NCI-H1694 (cell line): ENCODE measurements at regions not wholly inside any gene's neighbourhood (a gene's known extent, or its start where the extent isn't known, plus 50 kb on each side); places are given as distances from the start of the nearest gene placed in this dataset.
"Not testable (repeated sequence)": the region's sequence is repeated elsewhere in the genome, so short reads cannot be mapped to it uniquely, and the experiment has no call there.

ENCODE experiments used
- DNase-seq: peaks from one replicate; lab custom pipeline; 2025; lab: John Stamatoyannopoulos, UW

GRCh38 chr4:86413426-86413825 is 53.6 kb upstream of the MAPK10 start:
- DNase-seq: not testable (repeated sequence)

- no peak for DNase-seq
Observed at GRCh38 chr4:86414686-86415085, 54.8 kb upstream of the MAPK10 start.

GRCh38 chr4:86416081-86416480 is 56.2 kb upstream of the MAPK10 start:
- no peak for DNase-seq

GRCh38 chr4:86421461-86421860 is 61.6 kb upstream of the MAPK10 start:
- no peak for DNase-seq

GRCh38 chr4:86431543-86432116 is 71.8 kb upstream of the MAPK10 start:
- no peak for DNase-seq

- no peak for DNase-seq
Observed at GRCh38 chr4:86432559-86433134, 72.8 kb upstream of the MAPK10 start.

GRCh38 chr4:86439293-86439692 is 79.4 kb upstream of the MAPK10 start:
- DNase-seq: no peak

GRCh38 chr4:86441175-86441936 is 81.5 kb upstream of the MAPK10 start:
- DNase-seq: no peak

GRCh38 chr4:86442881-86443280 is 83.0 kb upstream of the MAPK10 start:
- no peak for DNase-seq

GRCh38 chr4:86443495-86443894 is 83.6 kb upstream of the MAPK10 start:
- no peak for DNase-seq

GRCh38 chr4:86446996-86447395 is 87.1 kb upstream of the MAPK10 start:
- no peak for DNase-seq

GRCh38 chr4:86448871-86449270 is 89.0 kb upstream of the MAPK10 start:
- no peak for DNase-seq

- DNase-seq: no peak
Observed at GRCh38 chr4:86449746-86450588, 90.1 kb upstream of the MAPK10 start.

GRCh38 chr4:86450861-86451260 is 91.0 kb upstream of the MAPK10 start:
- DNase-seq: no peak

- no peak for DNase-seq
Observed at GRCh38 chr4:86451560-86452330, 91.9 kb upstream of the MAPK10 start.

GRCh38 chr4:86452422-86452891 is 92.6 kb upstream of the MAPK10 start:
- DNase-seq: no peak

- DNase-seq: no peak
Observed at GRCh38 chr4:86452924-86453531, 93.2 kb upstream of the MAPK10 start.

- DNase-seq: not testable (repeated sequence)
Observed at GRCh38 chr4:86453611-86454072, 93.8 kb upstream of the MAPK10 start.

GRCh38 chr4:86461849-86462248 is 102.0 kb upstream of the MAPK10 start:
- no peak for DNase-seq

- DNase-seq: no peak
Observed at GRCh38 chr4:86472377-86473019, 112.6 kb upstream of the MAPK10 start.

GRCh38 chr4:86478151-86478550 is 116.0 kb upstream of the PTPN13 start:
- not testable (repeated sequence) for DNase-seq
